Panc1 (cell line): ENCODE measurements at regions not wholly inside any gene's neighbourhood (a gene's known extent, or its start where the extent isn't known, plus 50 kb on each side); places are given as distances from the start of the nearest gene placed in this dataset.

Source experiments
- ATAC-seq: fragments of 200-7000 bp; cut with Tn5 transposase; 2 replicates; pipeline ENCODE4 v1.9.1; 2020; ENCODE audit warnings: mild to moderate bottlenecking, moderate library complexity
- BruUV-seq: library from RNA; stranded (reverse); fragments of 400-500 nt; replicated peaks from 2 replicates; lab custom pipeline; 2021; lab: Mats Ljungman, UMichigan
- CTCF ChIA-PET: fragments of 300-600 bp; sonication (Branson Sonifier 250); formaldehyde crosslinking; loops from one replicate; lab custom pipeline; 2022; ENCODE audit warnings: antibody characterized with exemption; lab: Charles Lee
- POLR2A ChIA-PET: fragments of 300-600 bp; sonication (Branson Sonifier 250); formaldehyde crosslinking; loops from one replicate; lab custom pipeline; 2022; ENCODE audit warnings: antibody characterized with exemption; lab: Charles Lee
- DNase-seq: peaks from one replicate; pipeline ENCODE4 v3.0.0-alpha.2; 2010; ENCODE audit warnings: low read depth, low spot score
- H3K27ac ChIP-seq: 2 replicates; pipeline ENCODE4 v1.5.1; 2011; ENCODE audit warnings: mild to moderate bottlenecking, low read length, inconsistent platforms
- H3K27me3 ChIP-seq: fragments of 200-500 bp; sonication (Bioruptor generic); 2 replicates; pipeline ENCODE4 v1.6.0; 2014; ENCODE audit warnings: low read length, inconsistent platforms; ENCODE audit not compliant: control insufficient read depth, insufficient read depth
- H3K36me3 ChIP-seq: fragments of 200-500 bp; sonication (Bioruptor generic); 2 replicates; pipeline ENCODE4 v1.5.1; 2014; ENCODE audit warnings: inconsistent platforms, mild to moderate bottlenecking, low read length, moderate library complexity; ENCODE audit not compliant: control insufficient read depth, insufficient read depth
- H3K4me1 ChIP-seq: 2 replicates; pipeline ENCODE4 v1.5.1; 2011; ENCODE audit warnings: inconsistent platforms, mild to moderate bottlenecking, low read length, moderate library complexity; ENCODE audit not compliant: control insufficient read depth, insufficient read depth
- H3K4me3 ChIP-seq, 2 experiments: 2 replicates each; pipeline ENCODE4 v1.5.1; 2011 to 2012; ENCODE audit warnings: low read depth in 2 of 2, low read length in 2 of 2, mild to moderate bottlenecking in 2 of 2, inconsistent platforms in 1 of 2, moderate library complexity in 1 of 2
- H3K9me3 ChIP-seq: fragments of 200-500 bp; sonication (Bioruptor generic); 2 replicates; pipeline ENCODE4 v1.5.1; 2014; ENCODE audit warnings: low read depth, mild to moderate bottlenecking, inconsistent platforms, low read length, moderate library complexity; ENCODE audit not compliant: control insufficient read depth, insufficient read depth
- CTCF ChIP-seq: fragments of 450-650 bp; IDR thresholded peaks from 2 replicates; pipeline ENCODE4 v1.5.1; 2017; ENCODE audit warnings: mild to moderate bottlenecking
- POLR2AphosphoS5 ChIP-seq: IDR thresholded peaks from 2 replicates; pipeline ENCODE4 v1.6.1; 2012; ENCODE audit warnings: mild to moderate bottlenecking, low read depth, low read length, moderate library complexity
- REST ChIP-seq, 2 experiments: IDR thresholded peaks; 2 replicates each; pipeline ENCODE4 v1.6.1; 2011 to 2012; ENCODE audit warnings: low read depth in 2 of 2, control low read depth in 1 of 2, low read length in 1 of 2, mild to moderate bottlenecking in 1 of 2, moderate library complexity in 1 of 2; ENCODE audit not compliant: insufficient read depth in 1 of 2
- SIN3A ChIP-seq: IDR thresholded peaks from 2 replicates; pipeline ENCODE4 v1.6.1; 2012; ENCODE audit warnings: low read depth, mild to moderate bottlenecking, low read length, moderate library complexity, borderline replicate concordance; ENCODE audit not compliant: insufficient read depth
- TCF7L2 ChIP-seq: IDR thresholded peaks from 2 replicates; pipeline ENCODE4 v1.6.1; 2011; ENCODE audit warnings: mild to moderate bottlenecking, low read depth, low read length, inconsistent platforms
- in situ Hi-C: cut with HindIII; loops from 2 replicates; pipeline ENCODE4 v1.10.0; 2016; ENCODE audit warnings: low sequenced_read_pairs, low pct_unique_long_range_greater_than_20kb
- intact Hi-C: fragments of 100-400 bp; cut with micrococcal nuclease; formaldehyde crosslinking; loops from one replicate; pipeline ENCODE4 v1.10.0; 2022; ENCODE audit not compliant: unreplicated experiment

- POLR2A ChIA-PET = no interaction called here
Measured at GRCh38 chrX:134074151-134074550, 88.8 kb upstream of the GPC3 start.

GRCh38 chrX:134075894-134076718 lies 90.7 kb upstream of the GPC3 start:
- intact Hi-C loops = no loop called here
- H3K4me1 ChIP-seq = no peaks in the 10 kb centered on the region
- H3K4me3 ChIP-seq = no peak overlapping the region
- TF ChIP-seq POLR2AphosphoS5 (no peak), SIN3A (no peak), TCF7L2 (no peak)
- H3K9me3 ChIP-seq = no peaks in the 10 kb centered on the region
- ChIA-PET CTCF (no interaction called here), POLR2A (no interaction called here)
- no TSS peak for BruUV-seq
- no peaks in the 10 kb centered on the region for H3K27me3 ChIP-seq
- no peak for ATAC-seq
- no peak for DNase-seq
- no peaks in the 10 kb centered on the region for H3K36me3 ChIP-seq
- in situ Hi-C loops = no loop called here
- H3K27ac ChIP-seq = no peak overlapping the region

More at GRCh38 chrX:134074151-134074550, 88.8 kb upstream of the GPC3 start:
- BruUV-seq = no TSS peak
- in situ Hi-C loops (no loop called here), intact Hi-C loops (no loop called here)
- Histone ChIP-seq H3K36me3 (no peaks in the 10 kb centered on the region), H3K4me1 (no peaks in the 10 kb centered on the region), H3K4me3 (no peak overlapping the region), H3K27ac (no peak overlapping the region), H3K27me3 (no peaks in the 10 kb centered on the region), H3K9me3 (no peaks in the 10 kb centered on the region)
- CTCF ChIA-PET = no interaction called here
- DNase-seq = no peak
- TF ChIP-seq SIN3A (no peak), POLR2AphosphoS5 (no peak), CTCF (no peak), REST (IDR thresholded peaks at IDR 0.05; ENCODE audit: insufficient read depth in 1 of 2, low read depth in 2 of 2, low read length in 1 of 2) (no peak), TCF7L2 (no peak)
- ATAC-seq = no peak

- no peak for TF ChIP-seq TCF7L2
- no peak for TF ChIP-seq POLR2AphosphoS5
- no peak for TF ChIP-seq CTCF
- no peak for TF ChIP-seq SIN3A
- no peak for TF ChIP-seq REST (IDR thresholded peaks at IDR 0.05; ENCODE audit: insufficient read depth in 1 of 2, low read depth in 2 of 2, low read length in 1 of 2)
- Histone ChIP-seq H3K27me3 (no peaks in the 10 kb centered on the region), H3K4me3 (no peak overlapping the region), H3K9me3 (no peaks in the 10 kb centered on the region), H3K36me3 (no peaks in the 10 kb centered on the region), H3K27ac (no peak overlapping the region), H3K4me1 (no peaks in the 10 kb centered on the region)
- DNase-seq (no peak), ATAC-seq (no peak)
- ChIA-PET POLR2A (no interaction called here), CTCF (no interaction called here)
- BruUV-seq = no TSS peak
- in situ Hi-C loops = no loop called here
- intact Hi-C loops = no loop called here
Measured at GRCh38 chrX:134095366-134095765, 110.0 kb upstream of the GPC3 start.
